ENCODE measurements at regions not wholly inside any gene's neighbourhood (a gene's known extent, or its start where the extent isn't known, plus 50 kb on each side); places are given as distances from the start of the nearest gene placed in this dataset.

- no peak overlapping the region for H3K4me3 Mint-ChIP-seq (ENCODE audit: low read depth, unreplicated experiment)
- no peaks in the 10 kb centered on the region for H3K27me3 Mint-ChIP-seq (ENCODE audit: unreplicated experiment)
- TF ChIP-seq, protein P1, sequence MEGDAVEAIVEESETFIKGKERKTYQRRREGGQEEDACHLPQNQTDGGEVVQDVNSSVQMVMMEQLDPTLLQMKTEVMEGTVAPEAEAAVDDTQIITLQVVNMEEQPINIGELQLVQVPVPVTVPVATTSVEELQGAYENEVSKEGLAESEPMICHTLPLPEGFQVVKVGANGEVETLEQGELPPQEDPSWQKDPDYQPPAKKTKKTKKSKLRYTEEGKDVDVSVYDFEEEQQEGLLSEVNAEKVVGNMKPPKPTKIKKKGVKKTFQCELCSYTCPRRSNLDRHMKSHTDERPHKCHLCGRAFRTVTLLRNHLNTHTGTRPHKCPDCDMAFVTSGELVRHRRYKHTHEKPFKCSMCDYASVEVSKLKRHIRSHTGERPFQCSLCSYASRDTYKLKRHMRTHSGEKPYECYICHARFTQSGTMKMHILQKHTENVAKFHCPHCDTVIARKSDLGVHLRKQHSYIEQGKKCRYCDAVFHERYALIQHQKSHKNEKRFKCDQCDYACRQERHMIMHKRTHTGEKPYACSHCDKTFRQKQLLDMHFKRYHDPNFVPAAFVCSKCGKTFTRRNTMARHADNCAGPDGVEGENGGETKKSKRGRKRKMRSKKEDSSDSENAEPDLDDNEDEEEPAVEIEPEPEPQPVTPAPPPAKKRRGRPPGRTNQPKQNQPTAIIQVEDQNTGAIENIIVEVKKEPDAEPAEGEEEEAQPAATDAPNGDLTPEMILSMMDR (IDR thresholded peaks at IDR 0.05; ENCODE audit: unreplicated experiment), result no peak
- no peak for DNase-seq
- BruUV-seq (replicated peaks), result no TSS peak
- H3K9me3 Mint-ChIP-seq (ENCODE audit: low read depth, unreplicated experiment), result no peaks in the 10 kb centered on the region
- no peaks in the 10 kb centered on the region for H3K4me1 Mint-ChIP-seq (ENCODE audit: low read depth, unreplicated experiment)
- H3K27ac Mint-ChIP-seq (ENCODE audit: unreplicated experiment), result no peak overlapping the region
- intact Hi-C loops (cut with micrococcal nuclease; ENCODE audit: unreplicated experiment), result no loop called here
- H3K36me3 Mint-ChIP-seq (ENCODE audit: insufficient read depth, unreplicated experiment), result no peaks in the 10 kb centered on the region
- CTCF ChIA-PET, result no interaction called here
Observed at GRCh38 chr7:113731571-113731970, 187.2 kb downstream of the PPP1R3A start.

- Mint-ChIP-seq H3K4me1 (ENCODE audit: low read depth, unreplicated experiment) (no peaks in the 10 kb centered on the region), H3K27me3 (ENCODE audit: unreplicated experiment) (no peaks in the 10 kb centered on the region), H3K27ac (ENCODE audit: unreplicated experiment) (no peak overlapping the region), H3K9me3 (ENCODE audit: low read depth, unreplicated experiment) (no peaks in the 10 kb centered on the region), H3K4me3 (ENCODE audit: low read depth, unreplicated experiment) (no peak overlapping the region), H3K36me3 (ENCODE audit: insufficient read depth, unreplicated experiment) (no peaks in the 10 kb centered on the region)
- CTCF ChIA-PET, result interaction anchor here (0.8 kb wide), 1 partner anchor 20 kb away, joined by 3 read pairs; no protein-coding TSS in a partner anchor
- intact Hi-C loops (cut with micrococcal nuclease; ENCODE audit: unreplicated experiment), result no loop called here
- BruUV-seq (replicated peaks), result no TSS peak
- TF ChIP-seq, protein P1 (IDR thresholded peaks at IDR 0.05; ENCODE audit: unreplicated experiment), result no peak
- no peak for DNase-seq
Observed at GRCh38 chr7:113730309-113730955, 188.4 kb downstream of the PPP1R3A start.

- no peaks in the 10 kb centered on the region for H3K36me3 Mint-ChIP-seq (ENCODE audit: insufficient read depth, unreplicated experiment)
- TF ChIP-seq, protein P1 (IDR thresholded peaks at IDR 0.05; ENCODE audit: unreplicated experiment), result no peak
Observed at GRCh38 chr7:113727486-113727885, 191.3 kb downstream of the PPP1R3A start.

DNA sequence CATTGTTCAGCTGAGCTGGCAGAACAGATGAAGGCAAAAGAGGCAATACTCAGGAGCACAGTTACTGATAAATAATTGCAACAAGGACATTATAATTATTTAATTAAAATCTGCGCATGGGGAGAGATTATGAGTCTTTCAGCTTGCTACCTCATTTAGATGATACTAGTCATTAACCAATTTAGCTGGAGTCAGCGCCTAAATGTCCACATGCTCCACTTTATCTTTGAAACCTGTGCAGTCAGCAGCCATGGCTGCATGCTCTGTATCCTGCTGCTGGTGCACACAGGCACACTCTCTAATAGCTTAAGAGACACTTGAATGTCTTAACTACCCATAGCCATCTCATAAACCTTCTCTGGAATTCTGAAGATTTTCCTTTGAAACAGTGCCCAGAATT is 196.8 kb downstream of the PPP1R3A start:
- CTCF ChIA-PET, result no interaction called here
- no peak overlapping the region for H3K27ac Mint-ChIP-seq (ENCODE audit: unreplicated experiment)
- no TSS peak for BruUV-seq (replicated peaks)
- DNase-seq, result no peak
- no peaks in the 10 kb centered on the region for H3K9me3 Mint-ChIP-seq (ENCODE audit: low read depth, unreplicated experiment)
- H3K36me3 Mint-ChIP-seq (ENCODE audit: insufficient read depth, unreplicated experiment), result no peaks in the 10 kb centered on the region
- no peaks in the 10 kb centered on the region for H3K27me3 Mint-ChIP-seq (ENCODE audit: unreplicated experiment)
- TF ChIP-seq, protein P1 (IDR thresholded peaks at IDR 0.05; ENCODE audit: unreplicated experiment), result no peak
- no peak overlapping the region for H3K4me3 Mint-ChIP-seq (ENCODE audit: low read depth, unreplicated experiment)
- intact Hi-C loops (cut with micrococcal nuclease; ENCODE audit: unreplicated experiment), result no loop called here
- no peaks in the 10 kb centered on the region for H3K4me1 Mint-ChIP-seq (ENCODE audit: low read depth, unreplicated experiment)

More at GRCh38 chr7:113727486-113727885, 191.3 kb downstream of the PPP1R3A start:
- no peaks in the 10 kb centered on the region for H3K4me1 Mint-ChIP-seq (ENCODE audit: low read depth, unreplicated experiment)
- H3K4me3 Mint-ChIP-seq (ENCODE audit: low read depth, unreplicated experiment), result no peak overlapping the region
- intact Hi-C loops (cut with micrococcal nuclease; ENCODE audit: unreplicated experiment), result no loop called here
- no TSS peak for BruUV-seq (replicated peaks)
- H3K9me3 Mint-ChIP-seq (ENCODE audit: low read depth, unreplicated experiment), result no peaks in the 10 kb centered on the region
- DNase-seq, result no peak
- no peaks in the 10 kb centered on the region for H3K27me3 Mint-ChIP-seq (ENCODE audit: unreplicated experiment)
- CTCF ChIA-PET, result no interaction called here
- H3K27ac Mint-ChIP-seq (ENCODE audit: unreplicated experiment), result no peak overlapping the region

Data from Calu3 (cell line).